Neural progenitor cell (in vitro differentiated cells): ENCODE measurements at regions not wholly inside any gene's neighbourhood (a gene's known extent, or its start where the extent isn't known, plus 50 kb on each side); places are given as distances from the start of the nearest gene placed in this dataset.
A peak's percentile ranks its signal among the peaks of the same experiment; 100 is the strongest.

Source experiments
- DNase-seq: peaks from one replicate; pipeline ENCODE4 v3.0.0-alpha.2; 2016; ENCODE audit warnings: low spot score
- H2AFZ ChIP-seq: fragments of 200-600 bp; sonication (generic); replicated peaks from 2 replicates; pipeline ENCODE4 v1.6.1; 2016; ENCODE audit warnings: antibody characterized with exemption
- H3F3A ChIP-seq: fragments of 200-600 bp; sonication (generic); 2 replicates; pipeline ENCODE4 v1.6.1; 2016; ENCODE audit warnings: antibody characterized with exemption, low read depth
- H3K27ac ChIP-seq: fragments of 200-600 bp; sonication (generic); 2 replicates; pipeline ENCODE4 v1.5.1; 2016; ENCODE audit warnings: mild to moderate bottlenecking
- H3K27me3 ChIP-seq: fragments of 200-600 bp; sonication (generic); 2 replicates; pipeline ENCODE4 v1.6.1; 2016; ENCODE audit warnings: mild to moderate bottlenecking, moderate library complexity
- H3K36me3 ChIP-seq: fragments of 200-600 bp; sonication (generic); 2 replicates; pipeline ENCODE4 v1.5.1; 2016
- H3K4me1 ChIP-seq: fragments of 200-600 bp; sonication (generic); 2 replicates; pipeline ENCODE4 v1.6.1; 2016; ENCODE audit warnings: mixed run types
- H3K4me2 ChIP-seq: fragments of 200-600 bp; sonication (generic); 2 replicates; pipeline ENCODE4 v1.6.1; 2016
- H3K4me3 ChIP-seq: fragments of 200-600 bp; sonication (generic); 2 replicates; pipeline ENCODE4 v1.5.1; 2016
- H3K79me2 ChIP-seq: fragments of 200-600 bp; sonication (generic); 2 replicates; pipeline ENCODE4 v1.6.1; 2016; ENCODE audit warnings: low read depth
- H3K9ac ChIP-seq: fragments of 200-600 bp; sonication (generic); 2 replicates; pipeline ENCODE4 v1.6.1; 2016
- H3K9me3 ChIP-seq: fragments of 200-600 bp; sonication (generic); 2 replicates; pipeline ENCODE4 v1.5.1; 2016; ENCODE audit warnings: low read depth
- H4K20me1 ChIP-seq: fragments of 200-600 bp; sonication (generic); 2 replicates; pipeline ENCODE4 v1.6.1; 2016; ENCODE audit warnings: low read depth
- H3K27ac Mint-ChIP-seq: 3 replicates; pipeline ENCODE4 v1.8.0; 2021; ENCODE audit warnings: mixed read lengths
- H3K27me3 Mint-ChIP-seq: 2 replicates; pipeline ENCODE4 v1.8.0; 2022; ENCODE audit warnings: low read depth, mild to moderate bottlenecking, inconsistent platforms, moderate library complexity, mixed read lengths; ENCODE audit not compliant: insufficient read depth
- H3K36me3 Mint-ChIP-seq: 3 replicates; pipeline ENCODE4 v1.8.0; 2021; ENCODE audit warnings: mixed read lengths
- H3K4me1 Mint-ChIP-seq: 3 replicates; pipeline ENCODE4 v1.8.0; 2021; ENCODE audit warnings: mixed read lengths
- H3K4me3 Mint-ChIP-seq: 3 replicates; pipeline ENCODE4 v1.8.0; 2021; ENCODE audit warnings: mild to moderate bottlenecking, moderate library complexity, mixed read lengths
- H3K9me3 Mint-ChIP-seq: 3 replicates; pipeline ENCODE4 v1.8.0; 2020; ENCODE audit warnings: mixed read lengths
- CTCF ChIP-seq: fragments of 200-600 bp; sonication (generic); IDR thresholded peaks from 2 replicates; pipeline ENCODE4 v1.5.1; 2017; ENCODE audit warnings: antibody characterized with exemption, mild to moderate bottlenecking
- EZH2 ChIP-seq: fragments of 200-600 bp; sonication (generic); IDR thresholded peaks from 2 replicates; pipeline ENCODE4 v1.6.1; 2017; ENCODE audit warnings: antibody characterized with exemption, mild to moderate bottlenecking, moderate library complexity
- EZH2phosphoT487 ChIP-seq: fragments of 200-600 bp; sonication (generic); IDR thresholded peaks from 2 replicates; pipeline ENCODE4 v1.6.1; 2017; ENCODE audit warnings: antibody characterized with exemption

- H3K36me3 Mint-ChIP-seq = no peaks in the 10 kb centered on the region
- H3K4me1 Mint-ChIP-seq = peaks cover 59% of the 10 kb centered on the region
- Histone ChIP-seq H3K4me3 (no peak overlapping the region), H3K4me2 (no peak overlapping the region), H3K27ac (no peak overlapping the region), H3F3A (peaks cover 17% of the 10 kb centered on the region), H4K20me1 (no peaks in the 10 kb centered on the region), H3K27me3 (no peaks in the 10 kb centered on the region), H3K4me1 (peaks cover 34% of the 10 kb centered on the region), H3K9me3 (no peaks in the 10 kb centered on the region), H3K36me3 (no peaks in the 10 kb centered on the region), H2AFZ (no peak overlapping the region), H3K9ac (no peak overlapping the region), H3K79me2 (no peaks in the 10 kb centered on the region)
- no peaks in the 10 kb centered on the region for H3K9me3 Mint-ChIP-seq
- H3K4me3 Mint-ChIP-seq = peak overlapping the region; percentile 52
- TF ChIP-seq EZH2 (no peak), CTCF (no peak), EZH2phosphoT487 (no peak)
- peaks cover 6% of the 10 kb centered on the region for H3K27me3 Mint-ChIP-seq
- no peak for DNase-seq
- H3K27ac Mint-ChIP-seq = peak overlapping the region; percentile 52
These were observed 134.1 kb downstream of the RHOU start for GRCh38 chr1:228869312-228869824.

- Histone ChIP-seq H3K9me3 (no peaks in the 10 kb centered on the region), H3K4me3 (no peak overlapping the region), H3K4me1 (peaks cover 29% of the 10 kb centered on the region), H3K36me3 (no peaks in the 10 kb centered on the region), H3K9ac (no peak overlapping the region), H3K27ac (no peak overlapping the region), H3K4me2 (no peak overlapping the region), H2AFZ (no peak overlapping the region), H3K79me2 (no peaks in the 10 kb centered on the region), H3F3A (peaks cover 13% of the 10 kb centered on the region), H3K27me3 (no peaks in the 10 kb centered on the region), H4K20me1 (no peaks in the 10 kb centered on the region)
- Mint-ChIP-seq H3K4me3 (peak overlapping the region; percentile 52), H3K27me3 (peaks cover 6% of the 10 kb centered on the region), H3K27ac (no peak overlapping the region), H3K36me3 (no peaks in the 10 kb centered on the region), H3K9me3 (no peaks in the 10 kb centered on the region), H3K4me1 (peaks cover 54% of the 10 kb centered on the region)
- DNase-seq = no peak
- TF ChIP-seq EZH2phosphoT487 (no peak), CTCF (no peak), EZH2 (no peak)
These were observed 134.9 kb downstream of the RHOU start for GRCh38 chr1:228870041-228870713.

- Histone ChIP-seq H3K27me3 (no peaks in the 10 kb centered on the region), H3K27ac (no peak overlapping the region), H3K36me3 (no peaks in the 10 kb centered on the region), H3K4me2 (no peak overlapping the region), H3F3A (peaks cover 6% of the 10 kb centered on the region), H3K9ac (no peak overlapping the region), H4K20me1 (no peaks in the 10 kb centered on the region), H3K79me2 (no peaks in the 10 kb centered on the region), H3K4me3 (no peak overlapping the region), H3K4me1 (peaks cover 20% of the 10 kb centered on the region), H3K9me3 (no peaks in the 10 kb centered on the region), H2AFZ (peak overlapping the region; percentile 90)
- TF ChIP-seq CTCF (no peak), EZH2phosphoT487 (no peak)
- Mint-ChIP-seq H3K27ac (peak overlapping the region; percentile 7), H3K4me3 (no peak overlapping the region), H3K27me3 (peaks cover 4% of the 10 kb centered on the region), H3K9me3 (no peaks in the 10 kb centered on the region), H3K36me3 (no peaks in the 10 kb centered on the region), H3K4me1 (peaks cover 41% of the 10 kb centered on the region)
- no peak for DNase-seq
These were observed 136.2 kb downstream of the RHOU start for GRCh38 chr1:228871314-228872061.
